ENCODE measurements at regions not wholly inside any gene's neighbourhood (a gene's known extent, or its start where the extent isn't known, plus 50 kb on each side); places are given as distances from the start of the nearest gene placed in this dataset.

GRCh38 chr9:111195766-111196165 is 134.3 kb downstream of the OR2K2 start:
- Histone ChIP-seq H3K4me1 (ENCODE audit: control insufficient read depth, insufficient read depth, low read length) (no peaks in the 10 kb centered on the region), H3K4me3 (ENCODE audit: insufficient read depth, low read depth, low read length) (no peak overlapping the region), H3K27ac (ENCODE audit: insufficient read depth, low read depth, low read length, poor library complexity, severe bottlenecking) (no peak overlapping the region), H3K36me3 (ENCODE audit: control insufficient read depth, insufficient read depth, low read length) (no peaks in the 10 kb centered on the region), H3K9me3 (ENCODE audit: control insufficient read depth, low read length) (no peaks in the 10 kb centered on the region), H3K27me3 (ENCODE audit: control insufficient read depth, insufficient read depth, low read length, poor library complexity, severe bottlenecking) (no peaks in the 10 kb centered on the region)
- 92 to 96% methylated on average over 4 of the region's 4 CpGs for WGBS, 2 experiments

- H3K4me1 ChIP-seq (ENCODE audit: control insufficient read depth, insufficient read depth, low read length) = no peaks in the 10 kb centered on the region
- no peaks in the 10 kb centered on the region for H3K9me3 ChIP-seq (ENCODE audit: control insufficient read depth, low read length)
- no peaks in the 10 kb centered on the region for H3K27me3 ChIP-seq (ENCODE audit: control insufficient read depth, insufficient read depth, low read length, poor library complexity, severe bottlenecking)
- no peak overlapping the region for H3K4me3 ChIP-seq (ENCODE audit: insufficient read depth, low read depth, low read length)
- no peak overlapping the region for H3K27ac ChIP-seq (ENCODE audit: insufficient read depth, low read depth, low read length, poor library complexity, severe bottlenecking)
- H3K36me3 ChIP-seq (ENCODE audit: control insufficient read depth, insufficient read depth, low read length) = no peaks in the 10 kb centered on the region
Measured at GRCh38 chr9:111193095-111193494, 136.9 kb downstream of the OR2K2 start.

- Histone ChIP-seq H3K36me3 (ENCODE audit: control insufficient read depth, insufficient read depth, low read length) (no peaks in the 10 kb centered on the region), H3K9me3 (ENCODE audit: control insufficient read depth, low read length) (no peaks in the 10 kb centered on the region), H3K4me3 (ENCODE audit: insufficient read depth, low read depth, low read length) (no peak overlapping the region), H3K27me3 (ENCODE audit: control insufficient read depth, insufficient read depth, low read length, poor library complexity, severe bottlenecking) (no peaks in the 10 kb centered on the region), H3K4me1 (ENCODE audit: control insufficient read depth, insufficient read depth, low read length) (no peaks in the 10 kb centered on the region), H3K27ac (ENCODE audit: insufficient read depth, low read depth, low read length, poor library complexity, severe bottlenecking) (no peak overlapping the region)
- 96 to 98% methylated on average over 2 of the region's 2 CpGs for WGBS, 2 experiments
Measured at GRCh38 chr9:111192650-111193049, 137.4 kb downstream of the OR2K2 start.

- H3K9me3 ChIP-seq (ENCODE audit: control insufficient read depth, low read length) = no peaks in the 10 kb centered on the region
- no peaks in the 10 kb centered on the region for H3K4me1 ChIP-seq (ENCODE audit: control insufficient read depth, insufficient read depth, low read length)
- H3K4me3 ChIP-seq (ENCODE audit: insufficient read depth, low read depth, low read length) = no peak overlapping the region
- no peaks in the 10 kb centered on the region for H3K27me3 ChIP-seq (ENCODE audit: control insufficient read depth, insufficient read depth, low read length, poor library complexity, severe bottlenecking)
- H3K36me3 ChIP-seq (ENCODE audit: control insufficient read depth, insufficient read depth, low read length) = no peaks in the 10 kb centered on the region
- H3K27ac ChIP-seq (ENCODE audit: insufficient read depth, low read depth, low read length, poor library complexity, severe bottlenecking) = no peak overlapping the region
Measured at GRCh38 chr9:111190347-111190746, 139.7 kb downstream of the OR2K2 start.

GRCh38 chr9:111187376-111187775 is 142.6 kb downstream of the OR2K2 start:
- Histone ChIP-seq H3K9me3 (ENCODE audit: control insufficient read depth, low read length) (no peaks in the 10 kb centered on the region), H3K27me3 (ENCODE audit: control insufficient read depth, insufficient read depth, low read length, poor library complexity, severe bottlenecking) (no peaks in the 10 kb centered on the region), H3K4me3 (ENCODE audit: insufficient read depth, low read depth, low read length) (no peak overlapping the region), H3K27ac (ENCODE audit: insufficient read depth, low read depth, low read length, poor library complexity, severe bottlenecking) (no peak overlapping the region), H3K36me3 (ENCODE audit: control insufficient read depth, insufficient read depth, low read length) (no peaks in the 10 kb centered on the region), H3K4me1 (ENCODE audit: control insufficient read depth, insufficient read depth, low read length) (no peaks in the 10 kb centered on the region)
- 95 to 100% methylated on average over 1 of the region's 1 CpG for WGBS, 2 experiments

GRCh38 chr9:111186021-111186530 is 143.9 kb downstream of the OR2K2 start:
- no peak overlapping the region for H3K4me3 ChIP-seq (ENCODE audit: insufficient read depth, low read depth, low read length)
- H3K9me3 ChIP-seq (ENCODE audit: control insufficient read depth, low read length) = no peaks in the 10 kb centered on the region
- no peaks in the 10 kb centered on the region for H3K4me1 ChIP-seq (ENCODE audit: control insufficient read depth, insufficient read depth, low read length)
- WGBS, 2 experiments = 93 to 97% methylated on average over 1 of the region's 1 CpG
- H3K36me3 ChIP-seq (ENCODE audit: control insufficient read depth, insufficient read depth, low read length) = no peaks in the 10 kb centered on the region
- no peak overlapping the region for H3K27ac ChIP-seq (ENCODE audit: insufficient read depth, low read depth, low read length, poor library complexity, severe bottlenecking)
- H3K27me3 ChIP-seq (ENCODE audit: control insufficient read depth, insufficient read depth, low read length, poor library complexity, severe bottlenecking) = no peaks in the 10 kb centered on the region

- no peaks in the 10 kb centered on the region for H3K4me1 ChIP-seq (ENCODE audit: control insufficient read depth, insufficient read depth, low read length)
- no peaks in the 10 kb centered on the region for H3K27me3 ChIP-seq (ENCODE audit: control insufficient read depth, insufficient read depth, low read length, poor library complexity, severe bottlenecking)
- WGBS, 2 experiments = 91 to 95% methylated on average over 2 of the region's 2 CpGs
- H3K36me3 ChIP-seq (ENCODE audit: control insufficient read depth, insufficient read depth, low read length) = no peaks in the 10 kb centered on the region
- H3K4me3 ChIP-seq (ENCODE audit: insufficient read depth, low read depth, low read length) = no peak overlapping the region
- H3K9me3 ChIP-seq (ENCODE audit: control insufficient read depth, low read length) = peaks cover 2% of the 10 kb centered on the region
- H3K27ac ChIP-seq (ENCODE audit: insufficient read depth, low read depth, low read length, poor library complexity, severe bottlenecking) = no peak overlapping the region
Measured at GRCh38 chr9:111180811-111181210, 142.5 kb upstream of the LPAR1 start.

- no peak overlapping the region for H3K4me3 ChIP-seq (ENCODE audit: insufficient read depth, low read depth, low read length)
- WGBS, 2 experiments = 90 to 92% methylated on average over 5 of the region's 5 CpGs
- no peaks in the 10 kb centered on the region for H3K36me3 ChIP-seq (ENCODE audit: control insufficient read depth, insufficient read depth, low read length)
- no peak overlapping the region for H3K27ac ChIP-seq (ENCODE audit: insufficient read depth, low read depth, low read length, poor library complexity, severe bottlenecking)
- no peaks in the 10 kb centered on the region for H3K4me1 ChIP-seq (ENCODE audit: control insufficient read depth, insufficient read depth, low read length)
- H3K9me3 ChIP-seq (ENCODE audit: control insufficient read depth, low read length) = peaks cover 2% of the 10 kb centered on the region
- H3K27me3 ChIP-seq (ENCODE audit: control insufficient read depth, insufficient read depth, low read length, poor library complexity, severe bottlenecking) = no peaks in the 10 kb centered on the region
Measured at GRCh38 chr9:111179577-111179976, 141.3 kb upstream of the LPAR1 start.

GRCh38 chr9:111178331-111179055 is 140.2 kb upstream of the LPAR1 start:
- H3K36me3 ChIP-seq (ENCODE audit: control insufficient read depth, insufficient read depth, low read length) = no peaks in the 10 kb centered on the region

GRCh38 chr9:111176511-111176910 is 138.2 kb upstream of the LPAR1 start:
- H3K36me3 ChIP-seq (ENCODE audit: control insufficient read depth, insufficient read depth, low read length) = no peaks in the 10 kb centered on the region
- no peak overlapping the region for H3K27ac ChIP-seq (ENCODE audit: insufficient read depth, low read depth, low read length, poor library complexity, severe bottlenecking)
- no peak overlapping the region for H3K4me3 ChIP-seq (ENCODE audit: insufficient read depth, low read depth, low read length)
- H3K9me3 ChIP-seq (ENCODE audit: control insufficient read depth, low read length) = peaks cover 5% of the 10 kb centered on the region
- H3K4me1 ChIP-seq (ENCODE audit: control insufficient read depth, insufficient read depth, low read length) = no peaks in the 10 kb centered on the region
- no peaks in the 10 kb centered on the region for H3K27me3 ChIP-seq (ENCODE audit: control insufficient read depth, insufficient read depth, low read length, poor library complexity, severe bottlenecking)
- WGBS, 2 experiments = 87 to 93% methylated on average over 6 of the region's 6 CpGs

More at GRCh38 chr9:111178331-111179055, 140.2 kb upstream of the LPAR1 start:
- H3K4me3 ChIP-seq (ENCODE audit: insufficient read depth, low read depth, low read length) = no peak overlapping the region
- 86 to 92% methylated on average over 6 to 9 of the region's 9 CpGs for WGBS, 2 experiments
- no peak overlapping the region for H3K27ac ChIP-seq (ENCODE audit: insufficient read depth, low read depth, low read length, poor library complexity, severe bottlenecking)
- H3K27me3 ChIP-seq (ENCODE audit: control insufficient read depth, insufficient read depth, low read length, poor library complexity, severe bottlenecking) = no peaks in the 10 kb centered on the region
- H3K9me3 ChIP-seq (ENCODE audit: control insufficient read depth, low read length) = peaks cover 2% of the 10 kb centered on the region
- no peaks in the 10 kb centered on the region for H3K4me1 ChIP-seq (ENCODE audit: control insufficient read depth, insufficient read depth, low read length)

All from ectodermal cell (in vitro differentiated cells).